Vagina (tissue), 2 donors: ENCODE measurements at regions not wholly inside any gene's neighbourhood (a gene's known extent, or its start where the extent isn't known, plus 50 kb on each side); places are given as distances from the start of the nearest gene placed in this dataset.

ENCODE experiments used
- POLR2A ChIP-seq, 2 donors: fragments of 450-650 bp; IDR thresholded peaks; one replicate each; pipeline ENCODE4 v1.6.1; 2017; ENCODE audit warnings: antibody characterized with exemption in 2 of 2, mild to moderate bottlenecking in 2 of 2, moderate library complexity in 2 of 2
- TF ChIP-seq, protein P1 (sequence below), 3 experiments: fragments of 450-650 bp in 2 of 3; fragments of 200-600 bp in 1 of 3; sonication (generic) in 1 of 3; IDR thresholded peaks; one replicate each; pipeline ENCODE4 v1.5.1; 2017 to 2019; ENCODE audit warnings: antibody characterized with exemption in 3 of 3, mild to moderate bottlenecking in 2 of 3, moderate library complexity in 2 of 3

DNA sequence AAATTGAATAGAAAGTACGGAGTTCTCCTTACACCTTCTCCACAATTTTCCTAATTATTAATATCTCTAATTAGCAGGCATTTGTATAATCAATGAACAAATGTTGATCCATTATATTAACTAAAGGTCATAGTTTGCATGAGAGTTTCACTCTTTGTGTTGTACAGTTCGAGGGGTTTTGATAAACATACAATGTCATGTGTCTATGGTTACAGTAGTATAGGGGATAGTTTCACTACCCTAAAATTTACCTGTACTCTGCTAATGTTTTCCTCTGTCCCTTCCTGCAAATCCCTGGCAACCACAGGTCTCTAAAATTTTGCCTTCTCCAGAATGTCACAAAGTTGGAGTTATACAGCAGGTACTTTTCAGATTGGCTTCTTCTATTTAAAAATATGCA, 1199.8 kb upstream of the GJE1 start:
- TF ChIP-seq, protein P1, sequence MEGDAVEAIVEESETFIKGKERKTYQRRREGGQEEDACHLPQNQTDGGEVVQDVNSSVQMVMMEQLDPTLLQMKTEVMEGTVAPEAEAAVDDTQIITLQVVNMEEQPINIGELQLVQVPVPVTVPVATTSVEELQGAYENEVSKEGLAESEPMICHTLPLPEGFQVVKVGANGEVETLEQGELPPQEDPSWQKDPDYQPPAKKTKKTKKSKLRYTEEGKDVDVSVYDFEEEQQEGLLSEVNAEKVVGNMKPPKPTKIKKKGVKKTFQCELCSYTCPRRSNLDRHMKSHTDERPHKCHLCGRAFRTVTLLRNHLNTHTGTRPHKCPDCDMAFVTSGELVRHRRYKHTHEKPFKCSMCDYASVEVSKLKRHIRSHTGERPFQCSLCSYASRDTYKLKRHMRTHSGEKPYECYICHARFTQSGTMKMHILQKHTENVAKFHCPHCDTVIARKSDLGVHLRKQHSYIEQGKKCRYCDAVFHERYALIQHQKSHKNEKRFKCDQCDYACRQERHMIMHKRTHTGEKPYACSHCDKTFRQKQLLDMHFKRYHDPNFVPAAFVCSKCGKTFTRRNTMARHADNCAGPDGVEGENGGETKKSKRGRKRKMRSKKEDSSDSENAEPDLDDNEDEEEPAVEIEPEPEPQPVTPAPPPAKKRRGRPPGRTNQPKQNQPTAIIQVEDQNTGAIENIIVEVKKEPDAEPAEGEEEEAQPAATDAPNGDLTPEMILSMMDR (IDR thresholded peaks at IDR 0.05), result no peak
- no peak for TF ChIP-seq POLR2A (IDR thresholded peaks at IDR 0.05)
